Ammon's horn (tissue), 1 donor: ENCODE measurements at regions not wholly inside any gene's neighbourhood (a gene's known extent, or its start where the extent isn't known, plus 50 kb on each side); places are given as distances from the start of the nearest gene placed in this dataset.
"Not testable (repeated sequence)": the region's sequence is repeated elsewhere in the genome, so short reads cannot be mapped to it uniquely, and the experiment has no call there.

ENCODE experiments used
- DNase-seq: peaks from one replicate; pipeline ENCODE4 v3.0.0-alpha.2; 2016; ENCODE audit warnings: low spot score

DNA sequence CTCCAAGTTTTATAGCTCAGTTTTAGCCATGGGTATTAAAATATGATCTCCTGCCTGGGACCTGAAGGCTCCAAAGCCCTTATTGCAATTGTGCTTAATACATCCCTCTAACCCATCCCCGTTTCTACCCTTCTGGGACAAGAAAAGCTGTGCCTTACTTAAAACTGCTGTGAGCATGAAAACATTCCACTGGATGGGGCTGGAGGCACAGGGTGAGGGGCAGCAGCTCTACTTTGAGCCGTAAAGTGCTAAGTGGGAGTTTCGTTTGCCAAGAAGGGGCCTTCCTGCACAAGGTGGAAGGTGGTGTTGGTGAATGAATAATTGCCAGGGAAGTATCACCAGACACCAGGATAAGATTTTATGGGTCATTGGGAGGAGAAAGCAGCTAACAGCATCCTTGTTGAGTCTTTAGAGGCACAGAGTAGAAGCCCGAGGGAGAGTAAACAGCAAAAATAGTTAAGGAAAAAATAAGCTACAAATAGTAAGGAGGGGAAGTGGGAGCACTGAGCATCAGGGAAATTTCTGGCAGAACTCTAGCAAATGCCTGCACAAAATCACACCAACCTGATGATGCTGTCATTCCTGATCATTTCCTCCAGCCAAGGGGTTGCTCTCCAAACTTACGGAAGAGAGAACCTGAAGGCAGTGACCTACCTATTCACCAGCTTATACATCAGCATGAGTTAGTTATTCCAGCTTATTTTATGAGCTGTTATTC lies 218.4 kb downstream of the MREG start:
- DNase-seq = no peak

DNA sequence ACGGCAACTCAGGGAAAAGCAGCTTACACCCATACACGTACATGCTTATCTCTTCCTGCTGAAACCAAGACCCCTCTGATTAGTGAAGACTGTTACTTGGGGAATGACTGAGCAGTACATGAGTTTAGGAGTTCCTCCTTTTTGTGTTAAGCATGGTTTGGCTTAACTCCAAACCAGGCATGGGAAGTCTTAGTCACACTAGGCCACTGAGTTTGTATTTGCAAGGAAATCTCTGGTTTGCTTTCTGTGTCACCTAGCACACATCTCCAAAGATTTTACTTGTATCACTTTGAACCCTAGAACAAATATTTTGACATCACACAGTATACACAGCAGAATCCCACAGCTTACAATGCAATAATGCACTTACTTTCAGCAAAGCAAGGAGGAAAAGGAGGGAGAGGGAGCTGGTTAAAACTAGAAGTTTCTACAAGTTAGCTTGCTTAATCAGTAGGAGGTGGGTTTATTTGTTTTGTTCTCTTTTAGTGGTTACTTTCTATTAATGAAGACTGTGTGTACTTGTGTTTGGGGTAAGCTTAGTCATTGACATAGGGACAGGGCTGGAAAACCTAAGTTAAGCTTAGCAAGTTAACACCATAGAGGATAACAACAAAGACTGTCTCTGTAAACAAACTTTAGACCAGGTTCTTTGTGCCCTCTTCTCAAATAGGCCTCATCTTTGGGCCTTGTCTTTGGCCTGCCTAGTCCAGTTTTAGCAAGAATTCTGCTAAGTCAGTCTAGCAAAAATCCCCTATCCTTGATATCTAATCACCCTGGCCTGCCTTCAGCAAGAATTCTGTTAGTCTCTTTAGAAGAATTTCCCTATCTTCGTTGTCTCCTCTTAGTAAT lies 219.4 kb downstream of the MREG start:
- DNase-seq = peak; percentile 62

DNA sequence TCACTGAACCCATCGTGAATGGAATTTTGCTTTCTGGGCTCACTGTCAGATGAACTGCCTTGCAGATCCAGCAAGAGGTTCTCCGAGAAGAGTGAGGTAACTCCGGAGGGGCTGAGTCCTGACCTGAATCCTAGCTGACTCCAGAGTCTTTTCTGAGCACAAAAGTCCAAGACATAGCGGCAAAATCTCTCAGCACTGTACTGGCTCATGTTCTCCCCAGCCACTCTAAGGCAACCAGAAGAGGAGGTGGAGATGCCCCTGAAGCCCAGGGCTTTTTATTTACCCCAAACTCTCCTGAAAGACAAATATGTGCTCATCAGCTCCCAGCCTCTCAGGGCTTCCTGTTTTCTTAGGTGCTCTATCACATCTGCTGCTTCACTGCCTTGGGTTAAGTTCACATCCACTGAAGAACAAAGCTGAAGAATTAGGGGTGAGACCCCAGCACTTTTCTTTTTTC lies 221.8 kb downstream of the MREG start:
- no peak for DNase-seq

DNA sequence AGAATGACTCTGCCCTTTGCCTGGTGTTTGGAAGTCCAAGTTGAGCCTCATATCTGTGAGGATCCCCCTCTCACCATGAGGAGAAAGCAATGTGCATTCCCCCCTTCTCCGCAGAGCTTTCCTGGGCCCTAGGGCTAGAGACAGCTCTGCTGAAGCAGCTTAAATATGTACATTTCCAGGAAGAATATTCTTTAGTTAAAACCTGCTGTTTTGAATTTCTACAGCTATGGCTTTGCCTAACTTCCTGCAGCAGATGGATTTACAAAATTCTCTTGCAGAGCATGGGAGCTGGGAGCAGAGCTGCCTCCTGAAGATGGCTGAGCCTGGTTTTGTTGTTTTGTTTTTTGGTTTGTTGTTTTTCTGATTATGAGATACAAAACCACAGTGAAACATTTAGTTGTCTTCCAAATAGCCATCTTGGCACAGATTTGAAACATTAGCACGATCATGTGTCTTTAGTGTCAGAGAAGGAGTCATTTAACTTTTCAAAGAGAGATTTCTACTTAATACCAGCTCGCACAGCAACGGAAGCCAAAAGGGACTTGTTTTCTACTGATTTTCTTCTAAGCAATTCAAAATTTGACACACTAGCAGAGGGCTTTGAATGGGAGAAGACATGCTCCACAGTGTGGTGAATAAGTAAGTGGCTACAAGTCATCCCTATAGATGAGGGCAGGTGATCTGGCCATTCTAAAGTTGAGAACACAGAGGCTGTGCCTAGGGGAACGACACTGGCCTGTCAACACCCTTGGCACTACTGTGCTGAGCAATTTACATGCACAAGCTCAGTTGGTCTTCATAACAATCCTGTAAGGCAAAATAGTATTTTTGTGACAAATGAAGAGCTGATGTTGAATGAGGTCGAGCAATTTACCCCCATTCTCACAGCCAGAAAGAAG lies 222.6 kb downstream of the MREG start:
- DNase-seq = no peak

DNA sequence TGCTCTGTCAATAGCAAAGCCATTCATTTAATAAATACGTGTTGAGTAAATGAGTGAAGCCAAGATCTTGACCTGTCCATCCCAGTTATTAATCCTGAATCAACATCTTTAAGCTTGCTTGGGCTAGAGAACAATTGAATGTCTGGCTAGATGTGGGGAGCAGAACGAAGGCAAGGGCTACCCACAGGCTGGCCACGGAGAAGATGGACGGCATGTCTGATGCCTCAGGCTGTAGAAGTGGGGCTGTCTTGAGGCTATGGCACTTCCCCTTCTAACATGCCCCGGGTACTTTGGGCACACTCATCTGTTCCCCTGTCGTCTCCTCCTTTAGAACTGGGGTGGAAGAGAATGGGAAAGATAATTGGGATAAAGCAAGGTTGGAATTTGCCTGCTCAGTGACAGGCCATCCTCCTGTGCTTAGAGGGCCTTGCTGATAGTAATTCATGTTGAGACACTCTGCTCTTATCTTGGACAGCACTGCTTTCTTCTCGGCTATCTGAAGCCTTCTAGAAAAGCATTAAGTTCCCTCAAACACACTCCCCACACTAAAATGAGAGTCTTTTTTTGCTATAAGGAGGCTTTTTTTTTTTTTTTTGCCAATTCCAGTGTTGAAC lies 225.7 kb downstream of the MREG start:
- DNase-seq = no peak

DNA sequence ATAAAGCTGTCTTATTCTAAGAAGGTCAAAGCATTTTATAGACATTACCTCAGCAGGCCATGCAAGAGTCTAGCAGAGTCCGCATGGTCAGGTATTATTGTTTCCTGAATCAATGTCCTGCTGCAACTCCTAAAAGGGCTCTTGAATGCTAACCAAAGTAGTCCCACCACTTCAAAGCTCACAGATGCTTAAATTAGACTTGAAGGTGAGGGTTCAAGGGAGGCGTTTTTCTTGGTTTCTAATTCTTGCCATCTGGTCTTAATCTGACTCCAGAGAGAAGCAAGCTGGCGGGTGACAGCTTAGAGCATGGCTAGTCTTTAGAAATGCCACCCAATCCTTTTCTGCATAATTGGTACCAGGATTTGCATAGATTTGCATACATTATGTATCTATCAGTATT lies 226.3 kb downstream of the MREG start:
- DNase-seq = no peak

DNA sequence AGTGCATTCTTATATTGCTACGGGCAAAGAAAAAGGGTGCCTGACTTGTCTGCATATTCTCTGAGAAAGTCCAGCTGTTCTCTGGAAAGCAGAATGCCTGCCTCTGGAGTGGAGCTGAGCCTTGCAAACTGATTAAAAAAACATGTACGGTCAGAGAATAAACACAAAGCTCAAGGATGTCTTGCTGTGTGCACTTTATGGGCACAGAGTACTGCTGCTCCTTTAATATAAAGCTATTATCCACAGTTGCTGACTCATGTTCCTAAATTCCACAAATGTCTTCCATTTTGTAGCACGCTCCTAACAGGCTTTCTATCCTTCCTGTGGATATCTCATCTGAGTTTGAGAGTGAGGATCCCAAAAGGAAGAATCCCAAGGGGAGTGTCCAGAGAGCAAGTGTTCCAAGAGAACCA lies 229.0 kb downstream of the MREG start:
- no peak for DNase-seq

DNA sequence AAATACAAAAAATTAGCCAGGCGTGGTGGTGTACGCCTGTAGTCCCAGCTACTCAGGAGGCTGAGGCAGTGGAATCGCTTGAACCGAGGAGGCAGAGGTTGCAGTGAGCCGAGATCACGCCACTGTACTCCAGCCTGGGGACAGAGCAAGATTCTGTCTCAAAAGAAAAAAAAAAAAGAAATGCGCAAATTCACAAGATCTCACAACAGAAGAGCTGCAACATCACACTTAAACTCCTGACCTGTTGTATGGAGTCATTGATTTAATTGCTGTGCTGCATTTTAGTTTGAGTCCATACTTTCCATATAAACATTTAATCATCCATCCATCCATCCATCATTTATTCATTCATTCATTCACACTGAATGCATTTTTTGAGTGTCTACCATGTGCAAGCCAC lies 229.7 kb downstream of the MREG start:
- not testable (repeated sequence) for DNase-seq

DNA sequence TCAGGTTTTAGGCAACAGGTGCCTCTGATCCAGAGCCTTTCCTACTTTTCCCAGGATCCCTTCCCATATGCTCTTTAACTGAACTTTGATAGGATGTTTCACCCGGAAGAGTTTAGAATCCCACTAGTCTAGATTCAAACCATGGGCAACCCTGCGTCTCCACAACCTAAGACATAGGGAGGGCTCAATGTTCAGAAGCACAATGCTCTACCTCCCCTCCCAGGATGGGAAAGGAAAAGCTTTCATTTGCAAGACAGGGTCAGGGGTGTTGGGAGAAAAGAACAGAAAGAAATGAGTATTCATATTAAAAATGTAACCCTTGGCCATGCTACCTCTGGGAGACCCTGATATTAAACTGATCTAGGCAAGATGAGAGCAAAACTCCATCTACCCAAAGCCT lies 230.4 kb downstream of the MREG start:
- no peak for DNase-seq

DNA sequence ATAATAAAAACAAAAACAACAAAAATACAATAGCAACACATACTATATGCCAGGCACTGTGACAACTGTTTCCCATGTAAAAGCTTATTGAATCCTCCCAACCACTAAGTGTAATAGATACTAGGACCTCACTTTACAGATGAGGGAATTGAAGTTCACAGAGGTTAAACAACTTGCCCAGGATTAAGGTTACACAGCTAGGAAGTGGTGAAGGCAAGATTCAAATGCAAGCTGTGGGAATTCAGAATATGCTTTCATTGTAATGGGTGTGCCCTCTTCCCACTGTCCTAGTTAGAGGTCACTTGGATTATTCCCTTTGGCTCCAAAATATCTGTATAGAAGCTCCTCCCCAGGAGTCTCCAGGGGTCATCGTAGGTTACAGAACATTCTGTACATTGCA lies 231.1 kb downstream of the MREG start:
- no peak for DNase-seq

DNA sequence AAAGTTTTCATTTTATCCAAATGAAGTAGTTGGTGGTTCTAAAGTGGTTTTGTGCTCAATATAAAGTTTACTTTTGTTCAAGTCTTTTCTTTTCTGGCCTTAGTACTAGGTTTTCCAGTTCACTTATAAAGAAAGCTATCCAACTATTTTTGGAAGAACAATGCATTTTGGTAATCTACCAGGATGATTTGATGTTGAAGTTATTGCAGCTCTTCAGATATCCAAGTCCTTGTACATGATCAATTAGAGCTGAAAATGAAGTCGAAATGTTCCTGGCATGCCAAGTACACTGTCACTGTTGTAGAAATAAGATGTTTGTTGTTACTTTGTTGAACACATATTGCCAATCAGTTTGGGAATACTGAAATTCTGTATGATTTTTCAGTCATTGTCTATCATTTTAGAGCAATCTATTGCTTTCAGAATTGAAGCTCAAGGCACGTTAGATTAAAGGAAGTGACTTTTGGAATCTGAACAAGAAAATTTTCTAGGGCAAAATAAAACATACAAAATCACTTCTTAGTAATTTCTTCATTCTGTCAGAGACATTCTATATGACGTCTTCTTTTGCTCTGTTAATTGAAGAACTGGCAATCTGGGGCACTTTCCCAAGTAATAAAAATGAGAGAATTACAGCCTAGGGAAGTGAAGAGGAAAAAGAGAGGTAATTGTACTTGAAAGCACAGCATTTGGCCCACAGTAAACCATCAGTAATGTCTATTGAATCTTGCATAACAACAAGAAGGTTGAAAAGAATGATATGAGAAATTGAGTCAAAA lies 232.3 kb downstream of the MREG start:
- no peak for DNase-seq

DNA sequence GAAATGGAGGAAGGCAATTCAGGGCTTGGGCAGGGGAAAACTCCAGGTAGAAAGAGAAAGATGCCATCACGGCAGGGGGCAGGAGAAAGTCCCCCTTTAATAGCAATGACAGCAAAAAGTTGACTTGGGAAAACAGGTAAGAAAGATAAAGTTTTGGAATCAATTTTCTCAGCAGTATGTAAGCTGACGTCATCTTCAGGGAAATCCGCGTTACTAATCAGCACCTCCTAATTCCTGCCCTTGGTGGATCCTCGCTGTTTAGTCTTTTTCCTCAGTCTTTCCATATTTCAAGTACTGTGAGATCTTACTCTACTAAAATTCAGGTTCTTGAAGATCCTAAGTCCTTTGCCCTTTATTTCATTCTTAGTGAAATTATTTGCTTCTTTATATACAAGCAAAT lies 233.0 kb downstream of the MREG start:
- DNase-seq = no peak

DNA sequence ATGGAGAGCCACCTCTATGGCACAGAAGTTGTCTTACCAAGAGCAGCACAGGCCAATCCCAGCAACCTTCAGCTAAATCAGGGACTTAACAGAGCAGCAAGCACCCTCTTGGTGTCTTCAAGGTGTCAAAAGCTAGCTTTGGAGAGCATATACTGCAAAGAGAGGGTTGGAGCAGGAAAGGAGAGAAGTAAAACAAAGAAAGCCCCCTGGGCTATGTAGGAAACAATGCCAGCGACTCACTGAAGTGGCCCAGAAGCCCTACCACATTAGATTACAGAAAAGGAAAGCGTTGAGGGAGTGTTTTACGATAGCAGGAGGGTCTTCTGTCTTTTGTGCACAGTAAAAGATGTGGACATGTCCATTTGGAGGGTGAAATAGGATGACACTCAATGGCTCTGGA lies 233.4 kb downstream of the MREG start:
- no peak for DNase-seq

DNA sequence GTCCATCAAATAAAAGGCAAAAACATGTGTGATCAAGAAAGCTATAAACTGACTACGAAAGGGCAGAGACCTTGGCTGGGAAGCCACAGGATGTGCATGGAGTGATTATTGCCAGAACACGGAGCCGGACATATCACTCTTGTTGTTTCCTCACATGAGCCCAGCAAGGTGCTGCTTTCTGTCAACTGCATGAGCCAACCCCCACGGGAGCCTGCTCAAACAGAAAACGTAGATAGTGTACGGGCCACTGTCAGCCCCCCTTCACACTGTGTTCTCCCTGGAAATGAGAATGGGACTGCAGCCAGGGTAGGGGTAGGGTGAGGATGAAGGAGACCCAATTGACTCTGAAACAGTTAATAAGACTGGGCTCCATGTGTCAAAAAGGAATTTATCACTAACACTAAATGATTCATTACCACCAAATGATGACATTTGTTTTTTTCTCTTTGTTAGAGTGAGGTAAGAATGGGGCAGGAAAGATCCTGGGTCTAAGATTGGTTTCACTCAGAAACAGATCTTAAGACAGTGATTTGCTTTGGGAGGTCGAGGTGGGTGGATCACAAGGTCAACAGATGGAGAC lies 235.8 kb downstream of the MREG start:
- DNase-seq = no peak

DNA sequence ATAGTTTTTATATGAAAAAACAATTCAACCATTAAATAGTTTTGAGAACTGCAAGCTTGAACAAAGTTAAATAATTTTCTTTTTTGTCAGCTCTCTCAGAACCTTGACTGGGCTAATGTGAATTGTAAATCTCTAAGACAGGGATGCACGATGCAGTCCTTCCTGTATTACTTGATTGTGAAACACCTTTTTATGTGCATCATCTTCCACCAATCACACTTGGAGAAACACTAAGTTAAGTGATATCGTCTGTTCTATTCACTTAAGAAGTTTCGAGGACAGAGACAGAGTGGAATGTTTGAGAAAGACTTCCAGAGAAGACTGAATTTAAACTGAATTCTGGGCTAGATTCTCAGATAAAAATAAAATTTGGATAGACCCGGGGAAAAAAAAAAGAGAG lies 238.2 kb downstream of the MREG start:
- DNase-seq = no peak

DNA sequence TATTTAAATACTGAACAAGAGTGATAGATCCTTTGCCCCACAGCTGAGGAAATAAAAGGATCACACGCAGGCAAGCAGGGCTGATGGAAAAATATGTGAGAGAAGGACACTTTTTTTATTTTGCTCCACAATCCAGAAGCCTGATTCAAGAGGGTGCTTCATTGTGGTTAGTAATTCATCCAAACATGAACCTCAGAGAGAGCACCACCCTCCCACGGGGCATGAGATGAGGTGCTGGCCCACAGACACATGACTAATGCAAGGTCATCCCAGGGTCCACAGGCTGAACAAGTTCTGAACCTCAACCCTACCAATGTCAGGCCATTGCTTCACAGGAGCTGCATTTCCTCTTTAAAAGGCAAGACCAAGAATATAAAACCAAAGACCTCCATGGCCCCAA lies 239.6 kb downstream of the MREG start:
- no peak for DNase-seq

DNA sequence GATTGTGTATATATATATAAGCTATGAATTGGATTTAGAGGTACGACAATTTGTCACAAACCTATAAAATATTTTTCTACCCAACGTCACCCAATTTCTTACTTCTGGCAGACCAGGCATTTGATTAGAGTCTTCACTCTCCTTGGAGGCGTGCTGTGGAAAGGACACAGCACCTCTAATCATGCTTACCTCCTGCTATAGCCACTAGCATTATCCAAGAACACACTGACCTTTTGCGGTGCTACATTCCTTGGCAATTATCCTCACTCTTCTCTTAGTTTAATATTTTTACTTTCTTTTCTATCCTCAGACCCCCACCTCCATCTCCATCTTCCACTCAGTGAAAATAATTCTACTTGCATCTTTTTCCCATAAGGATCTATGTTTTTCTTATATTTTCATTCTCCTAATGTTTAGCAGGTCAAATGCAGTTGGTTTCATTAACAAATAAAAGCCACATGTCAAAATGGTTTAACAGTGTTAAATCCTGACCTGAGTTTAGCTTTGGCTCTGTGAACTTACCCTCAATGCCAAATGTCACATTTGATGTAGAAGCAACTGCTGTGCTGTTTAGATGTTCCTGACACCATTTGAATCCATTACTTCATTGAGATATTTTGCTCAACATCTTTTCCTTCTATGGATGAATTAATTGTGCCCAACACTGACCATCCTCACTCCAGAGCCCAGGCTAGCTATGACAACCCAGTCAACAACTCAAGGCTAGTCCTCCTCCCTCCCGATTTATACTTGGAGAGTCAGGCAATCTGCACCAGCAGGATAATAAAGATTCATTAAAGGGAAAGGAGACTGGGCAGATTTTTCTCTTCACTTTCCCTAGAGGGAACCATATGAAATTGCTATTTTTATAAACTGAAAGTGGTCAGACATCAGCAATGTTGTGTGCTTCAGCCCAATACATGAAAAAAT lies 240.5 kb downstream of the MREG start:
- DNase-seq = no peak

DNA sequence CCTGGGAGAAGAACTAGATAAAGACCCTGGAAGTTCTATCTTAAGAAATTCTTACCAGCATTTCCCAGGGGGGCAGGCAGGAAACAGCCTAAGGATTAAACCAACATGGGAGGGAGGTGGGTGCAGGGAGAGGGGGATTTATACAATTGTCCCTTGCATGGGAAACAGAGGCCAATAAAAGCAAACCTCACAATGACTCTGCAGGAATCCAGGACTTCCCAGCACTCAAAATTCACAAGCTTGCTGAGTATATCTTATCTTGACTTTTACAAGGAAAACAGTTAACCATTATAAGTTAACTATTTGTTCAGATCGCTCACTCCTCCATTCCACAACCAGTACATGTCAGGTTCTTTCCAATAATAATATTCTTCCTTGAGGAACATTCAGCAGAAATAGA lies 241.3 kb downstream of the MREG start:
- no peak for DNase-seq

DNA sequence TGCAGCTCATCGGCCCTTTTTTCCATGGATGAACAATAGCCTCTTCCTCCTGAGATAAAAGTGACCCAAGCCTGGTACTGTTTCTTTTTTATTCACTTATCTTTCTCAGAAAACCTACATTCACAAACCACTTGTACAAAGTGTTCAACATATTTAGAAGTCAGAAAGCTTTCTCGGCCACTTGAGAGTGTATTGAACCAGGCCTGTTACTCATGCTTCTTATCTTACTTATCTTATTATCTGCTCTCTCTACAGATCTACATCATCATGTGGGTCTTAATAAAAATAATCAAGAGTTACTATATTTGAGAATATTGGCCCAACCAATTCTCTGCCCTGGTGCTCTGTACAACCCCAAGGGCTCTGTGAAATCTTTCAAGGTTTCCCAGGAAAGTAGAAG lies 242.1 kb downstream of the MREG start:
- no peak for DNase-seq

DNA sequence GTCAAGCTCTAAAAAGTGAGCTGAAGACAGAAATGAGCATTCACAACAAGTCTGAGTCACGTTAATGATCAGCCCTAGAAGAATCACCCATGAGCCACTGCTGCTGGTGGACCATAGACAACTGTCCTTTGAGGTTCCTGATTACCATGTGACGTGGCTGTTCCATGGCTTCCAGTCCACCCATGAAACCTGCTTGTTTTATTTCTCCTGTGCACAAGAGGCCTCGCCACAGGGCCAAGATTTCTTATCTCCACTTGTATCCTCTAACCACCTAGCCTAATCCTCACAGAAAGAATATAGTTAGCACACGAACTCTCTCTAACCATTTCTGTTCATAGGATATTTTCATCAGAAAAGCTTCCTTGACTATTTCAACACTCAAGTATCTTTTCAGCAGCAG lies 242.7 kb downstream of the MREG start:
- no peak for DNase-seq
